Activated CD4-positive, alpha-beta memory T cell treated with anti-CD3 and anti-CD28 coated beads, Interleukin-2, amount 10 ng/mL, durations not matched to agents 7 days and 5 days (primary cell): ENCODE measurements at regions not wholly inside any gene's neighbourhood (a gene's known extent, or its start where the extent isn't known, plus 50 kb on each side); places are given as distances from the start of the nearest gene placed in this dataset.
"Not testable (repeated sequence)": the region's sequence is repeated elsewhere in the genome, so short reads cannot be mapped to it uniquely, and the experiment has no call there.

ENCODE experiments used
- CTCF ChIA-PET: fragments of 350-600 bp; sonication (Branson Sonifier 250); formaldehyde crosslinking; loops from one replicate; lab custom pipeline; 2021; ENCODE audit warnings: antibody characterized with exemption, inconsistent platforms; lab: Charles Lee
- POLR2A ChIA-PET: fragments of 350-600 bp; sonication (Branson Sonifier 250); formaldehyde crosslinking; loops from one replicate; lab custom pipeline; 2021; ENCODE audit warnings: antibody characterized with exemption; lab: Charles Lee
- DNase-seq: peaks from one replicate; pipeline ENCODE4 v3.0.0-alpha.2; 2020
- H3K27ac Mint-ChIP-seq: one replicate; pipeline ENCODE4 v1.8.0; 2021; ENCODE audit warnings: mild to moderate bottlenecking, mixed read lengths
- H3K27me3 Mint-ChIP-seq: one replicate; pipeline ENCODE4 v1.8.0; 2021; ENCODE audit warnings: mixed read lengths
- H3K36me3 Mint-ChIP-seq: one replicate; pipeline ENCODE4 v1.8.0; 2021; ENCODE audit warnings: low read depth, mixed read lengths
- H3K4me1 Mint-ChIP-seq: one replicate; pipeline ENCODE4 v1.8.0; 2021; ENCODE audit warnings: mixed read lengths
- H3K4me3 Mint-ChIP-seq: one replicate; pipeline ENCODE4 v1.8.0; 2021; ENCODE audit warnings: mild to moderate bottlenecking, mixed read lengths
- H3K9me3 Mint-ChIP-seq: one replicate; pipeline ENCODE4 v1.8.0; 2021; ENCODE audit warnings: mixed read lengths

DNA sequence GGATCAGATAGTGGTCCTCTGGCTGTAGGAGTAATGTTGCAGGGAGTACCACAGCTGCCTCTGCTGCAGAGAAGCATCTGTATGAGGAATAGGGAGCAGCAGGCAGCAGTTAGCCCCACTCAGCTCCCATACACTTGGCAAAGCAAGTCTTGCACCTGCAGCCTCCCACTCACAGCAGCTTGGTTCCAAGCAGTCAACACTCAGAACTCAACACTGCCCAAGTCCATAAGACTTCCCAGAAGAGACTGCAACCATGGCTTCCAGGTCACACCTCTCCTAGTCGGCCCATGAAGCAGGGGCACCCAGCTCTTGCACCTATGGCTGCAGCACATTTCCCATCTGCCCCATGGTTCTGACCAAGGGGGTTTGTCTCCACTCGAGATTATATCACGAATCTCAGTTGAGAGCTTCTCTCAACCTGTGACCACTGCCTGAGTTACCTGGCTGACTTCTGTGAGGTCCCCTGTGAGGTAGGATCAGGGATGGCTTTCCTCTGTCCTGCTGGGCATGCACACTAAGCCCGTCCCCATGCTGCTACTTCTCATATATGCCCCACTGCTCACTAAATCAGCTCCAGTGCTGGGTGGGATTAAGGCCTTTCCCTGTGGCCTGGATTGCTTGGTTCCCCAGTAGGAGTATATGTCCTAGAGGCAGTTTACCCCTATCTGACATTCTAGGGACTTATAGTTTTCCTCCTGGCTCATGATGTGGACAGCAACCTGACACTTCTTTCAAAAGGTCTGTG lies 562.0 kb upstream of the TPTE start:
- H3K36me3 Mint-ChIP-seq, H3K27ac Mint-ChIP-seq, H3K9me3 Mint-ChIP-seq: not testable (repeated sequence)

GRCh38 chr21:9969399-9969798 lies 552.0 kb upstream of the TPTE start:
- H3K4me1 Mint-ChIP-seq, H3K36me3 Mint-ChIP-seq, H3K27ac Mint-ChIP-seq, H3K4me3 Mint-ChIP-seq, POLR2A ChIA-PET, H3K27me3 Mint-ChIP-seq, CTCF ChIA-PET, DNase-seq: not testable (repeated sequence)
- H3K9me3 Mint-ChIP-seq: peaks cover 17% of the 10 kb centered on the region

More for the DNA sequence above, 562.0 kb upstream of the TPTE start:
- POLR2A ChIA-PET, H3K27me3 Mint-ChIP-seq, H3K4me1 Mint-ChIP-seq, H3K4me3 Mint-ChIP-seq, CTCF ChIA-PET, DNase-seq: not testable (repeated sequence)

- H3K27ac Mint-ChIP-seq, H3K27me3 Mint-ChIP-seq, H3K36me3 Mint-ChIP-seq, H3K4me1 Mint-ChIP-seq, POLR2A ChIA-PET, DNase-seq, H3K4me3 Mint-ChIP-seq, CTCF ChIA-PET: not testable (repeated sequence)
- H3K9me3 Mint-ChIP-seq: peaks cover 15% of the 10 kb centered on the region
These were observed 549.4 kb upstream of the TPTE start for GRCh38 chr21:9972018-9972417.

GRCh38 chr21:9978371-9978770 lies 543.0 kb upstream of the TPTE start:
- POLR2A ChIA-PET, CTCF ChIA-PET, H3K27me3 Mint-ChIP-seq, H3K27ac Mint-ChIP-seq, DNase-seq, H3K4me1 Mint-ChIP-seq, H3K36me3 Mint-ChIP-seq, H3K4me3 Mint-ChIP-seq: not testable (repeated sequence)
- peaks cover 20% of the 10 kb centered on the region for H3K9me3 Mint-ChIP-seq

DNA sequence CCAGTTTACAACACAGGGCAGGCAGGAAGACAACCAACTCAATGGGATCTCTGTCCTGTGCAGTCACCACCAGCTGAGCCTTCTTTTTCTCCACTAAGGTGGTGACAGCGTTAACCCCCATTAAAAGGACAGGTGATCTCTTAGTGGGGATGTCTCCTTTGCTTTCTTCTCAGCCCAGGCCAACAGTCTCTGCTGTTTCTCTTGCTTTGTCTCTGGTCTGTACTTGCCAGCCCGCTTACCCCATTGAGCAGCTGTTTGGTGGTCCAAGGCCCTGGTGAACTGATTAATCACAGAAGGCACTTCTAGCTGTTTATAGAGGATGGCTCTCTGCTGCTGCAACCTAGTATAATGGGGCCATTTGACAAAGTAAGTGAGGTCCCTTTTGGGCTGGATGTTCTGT lies 523.9 kb upstream of the TPTE start:
- H3K4me1 Mint-ChIP-seq, H3K4me3 Mint-ChIP-seq, H3K36me3 Mint-ChIP-seq, POLR2A ChIA-PET, H3K27me3 Mint-ChIP-seq, CTCF ChIA-PET, H3K27ac Mint-ChIP-seq, H3K9me3 Mint-ChIP-seq, DNase-seq: not testable (repeated sequence)

DNA sequence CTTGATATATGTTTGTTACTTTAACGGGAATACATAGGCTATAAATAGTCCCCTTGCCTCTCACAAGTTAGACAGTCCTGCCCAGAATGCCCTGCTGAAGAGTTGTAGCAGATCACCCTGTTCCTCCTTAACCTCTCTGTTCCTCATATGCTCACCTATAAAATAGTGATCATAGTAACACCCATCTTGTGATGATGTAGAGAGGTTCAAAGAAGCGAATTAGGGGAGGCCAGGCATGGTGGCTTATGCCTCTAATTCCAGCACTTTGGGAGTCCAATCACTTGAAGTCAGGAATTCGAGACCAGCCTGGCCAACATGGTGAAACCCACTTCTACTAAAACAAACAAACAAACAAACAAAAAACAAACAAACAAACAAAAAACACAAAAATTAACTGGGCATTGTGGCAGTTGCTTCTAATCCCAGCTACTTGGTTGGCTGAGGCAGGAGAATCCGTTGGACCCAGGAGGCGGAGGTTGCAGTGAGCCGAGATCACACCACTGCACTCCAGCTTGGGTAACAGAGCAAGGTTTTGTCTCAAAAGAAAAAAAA lies 518.5 kb upstream of the TPTE start:
- H3K27me3 Mint-ChIP-seq, CTCF ChIA-PET, POLR2A ChIA-PET, H3K9me3 Mint-ChIP-seq, H3K27ac Mint-ChIP-seq, H3K4me3 Mint-ChIP-seq, H3K36me3 Mint-ChIP-seq, H3K4me1 Mint-ChIP-seq, DNase-seq: not testable (repeated sequence)

DNA sequence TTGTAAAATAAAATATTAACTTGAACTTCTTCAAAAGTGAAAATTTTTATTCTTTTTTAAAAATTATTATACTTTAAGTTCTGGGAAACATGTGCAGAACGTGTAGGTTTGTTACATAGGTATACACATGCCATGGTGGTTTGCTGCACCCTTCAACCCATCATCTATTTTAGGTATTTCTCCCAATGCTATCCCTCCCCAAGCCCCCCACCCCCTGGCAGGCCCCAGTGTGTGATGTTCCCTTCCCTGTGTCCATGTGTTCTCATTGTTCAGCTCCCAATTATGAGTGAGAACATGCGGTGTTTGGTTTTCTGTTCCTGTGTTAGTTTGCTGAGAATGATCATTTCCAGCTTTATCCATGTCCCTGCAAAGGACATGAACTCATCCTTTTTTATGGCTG lies 515.6 kb upstream of the TPTE start:
- CTCF ChIA-PET, H3K4me3 Mint-ChIP-seq, POLR2A ChIA-PET, H3K9me3 Mint-ChIP-seq, H3K27ac Mint-ChIP-seq, DNase-seq, H3K27me3 Mint-ChIP-seq, H3K36me3 Mint-ChIP-seq, H3K4me1 Mint-ChIP-seq: not testable (repeated sequence)

GRCh38 chr21:10016991-10017390 lies 504.4 kb upstream of the TPTE start:
- POLR2A ChIA-PET, DNase-seq, H3K9me3 Mint-ChIP-seq, H3K36me3 Mint-ChIP-seq, H3K4me1 Mint-ChIP-seq, CTCF ChIA-PET, H3K27ac Mint-ChIP-seq, H3K4me3 Mint-ChIP-seq, H3K27me3 Mint-ChIP-seq: not testable (repeated sequence)

- H3K4me3 Mint-ChIP-seq, H3K27ac Mint-ChIP-seq: not testable (repeated sequence)
These were observed 503.6 kb upstream of the TPTE start for GRCh38 chr21:10017757-10018156.

GRCh38 chr21:10021462-10021861 lies 499.9 kb upstream of the TPTE start:
- H3K27me3 Mint-ChIP-seq, CTCF ChIA-PET, H3K27ac Mint-ChIP-seq, H3K9me3 Mint-ChIP-seq, H3K36me3 Mint-ChIP-seq, DNase-seq, H3K4me1 Mint-ChIP-seq, POLR2A ChIA-PET, H3K4me3 Mint-ChIP-seq: not testable (repeated sequence)

More at GRCh38 chr21:10017757-10018156, 503.6 kb upstream of the TPTE start:
- H3K4me1 Mint-ChIP-seq, POLR2A ChIA-PET, H3K9me3 Mint-ChIP-seq, CTCF ChIA-PET, DNase-seq, H3K36me3 Mint-ChIP-seq, H3K27me3 Mint-ChIP-seq: not testable (repeated sequence)

GRCh38 chr21:10022745-10023144 lies 498.6 kb upstream of the TPTE start:
- H3K27ac Mint-ChIP-seq, CTCF ChIA-PET, H3K9me3 Mint-ChIP-seq, DNase-seq, H3K36me3 Mint-ChIP-seq, H3K27me3 Mint-ChIP-seq, H3K4me3 Mint-ChIP-seq, POLR2A ChIA-PET, H3K4me1 Mint-ChIP-seq: not testable (repeated sequence)
